Right hindlimb (tissue), 1 donor: ENCODE measurements at regions not wholly inside any gene's neighbourhood (a gene's known extent, or its start where the extent isn't known, plus 50 kb on each side); places are given as distances from the start of the nearest gene placed in this dataset.

Experiments
- DNase-seq: peaks from one replicate; pipeline ENCODE4 v3.0.0-alpha.2; 2018

DNA sequence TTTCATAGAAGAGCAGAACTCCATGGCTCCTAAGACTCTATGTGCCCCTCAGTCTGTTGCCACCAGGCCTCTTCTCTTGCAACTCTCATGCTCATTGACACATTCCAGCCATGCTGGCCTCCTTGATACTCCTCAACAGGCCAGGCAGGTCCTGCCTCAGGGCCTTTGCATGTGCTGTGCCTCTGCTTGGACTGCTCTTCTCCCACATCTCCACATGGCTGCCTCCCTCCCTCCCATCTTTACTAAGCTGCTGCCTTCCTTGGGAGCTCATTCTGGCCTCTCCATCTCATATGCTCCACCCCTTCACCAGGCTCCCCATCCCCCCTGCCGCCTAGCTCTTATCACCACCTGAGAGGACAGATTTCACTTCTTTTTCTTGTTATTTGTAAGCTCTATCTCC lies 103.8 kb upstream of the GPR26 start:
- no peak for DNase-seq

DNA sequence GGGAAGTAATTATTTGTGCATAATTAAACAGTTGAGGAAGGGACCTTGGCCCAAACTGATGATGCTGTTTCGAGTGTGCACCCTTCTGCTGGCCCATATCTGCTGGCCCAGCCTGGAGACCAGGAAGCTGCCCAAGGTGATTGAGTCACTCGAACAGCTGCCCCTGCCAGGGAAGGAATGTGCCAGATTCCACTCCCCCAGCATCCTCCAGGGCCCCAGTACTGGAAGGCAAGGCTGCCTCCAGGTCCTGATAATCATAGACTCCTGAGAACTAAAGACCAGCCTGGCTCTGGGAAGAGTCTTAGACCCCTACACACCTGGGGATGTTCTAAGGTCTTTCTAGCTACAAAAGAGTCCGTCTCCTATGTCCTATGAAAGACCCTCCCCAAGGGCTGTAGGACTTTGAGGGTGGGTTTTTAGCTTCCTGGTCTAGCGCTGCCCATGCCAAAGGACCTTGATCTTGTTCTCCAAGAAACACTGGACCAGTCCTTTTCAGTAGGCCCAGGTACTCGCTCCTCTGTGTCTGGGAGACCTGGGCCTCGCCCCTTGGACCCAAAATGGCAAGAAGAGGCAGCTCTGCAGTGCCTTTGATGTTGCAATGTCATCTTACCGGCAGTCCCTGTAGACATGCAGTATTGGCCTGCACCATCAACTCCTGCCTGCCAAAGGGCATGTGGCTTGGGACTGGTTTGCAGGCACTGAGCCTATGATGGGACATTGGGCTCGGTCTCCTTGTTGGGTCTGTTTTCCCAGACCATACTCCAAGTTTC lies 103.2 kb upstream of the GPR26 start:
- no peak for DNase-seq

DNA sequence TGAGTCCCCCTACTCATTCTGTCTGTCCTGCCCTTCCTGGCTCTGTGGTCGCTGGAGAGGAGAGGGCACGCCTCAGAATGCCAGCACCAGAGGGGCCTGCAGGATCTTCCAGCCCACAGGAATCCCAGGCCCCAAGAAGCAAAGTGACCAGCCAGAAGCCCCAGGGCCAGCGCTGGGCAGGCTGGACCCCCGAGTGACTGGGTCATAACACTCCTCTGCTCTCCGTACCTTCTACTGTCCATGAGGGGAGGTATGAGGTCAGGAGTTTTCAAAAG lies 102.6 kb upstream of the GPR26 start:
- DNase-seq, result no peak

DNA sequence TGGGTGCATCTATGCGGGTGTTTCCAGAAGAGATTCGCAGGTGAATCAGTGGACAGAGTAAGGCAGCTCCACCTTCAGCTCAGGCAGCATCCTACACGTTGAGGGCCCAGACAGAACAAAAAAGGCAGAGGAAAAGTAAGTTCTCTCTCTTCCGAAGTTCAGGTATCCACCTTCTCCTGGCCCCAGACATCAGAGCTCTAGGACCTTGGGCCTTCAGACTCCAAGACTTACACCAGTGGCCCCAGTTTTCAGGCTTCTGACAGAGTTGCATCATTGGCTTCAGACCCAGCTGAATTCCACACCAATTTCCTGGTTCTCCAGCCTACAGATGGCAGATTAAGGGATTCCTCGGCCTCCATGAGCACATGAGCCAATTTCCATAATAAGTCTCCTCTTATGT lies 102.2 kb upstream of the GPR26 start:
- DNase-seq, result no peak

DNA sequence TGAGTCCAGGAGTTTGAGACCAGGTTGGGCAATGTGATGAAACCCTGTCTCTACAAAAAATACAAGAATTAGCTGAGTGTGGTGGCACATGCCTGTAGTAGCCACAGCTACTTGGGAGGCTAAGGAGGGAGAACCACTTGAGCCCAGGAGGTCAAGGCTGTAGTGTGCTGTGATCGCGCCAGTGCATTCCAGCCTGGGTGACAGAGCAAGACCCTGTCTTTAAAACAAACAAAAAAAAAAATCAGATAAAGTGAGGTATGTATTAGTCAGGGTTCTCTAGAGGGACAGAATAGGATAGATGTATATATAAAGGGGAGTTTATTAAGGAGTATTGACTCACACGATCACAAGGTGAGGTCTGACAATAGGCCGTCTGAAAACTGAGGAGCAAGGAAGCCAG lies 101.5 kb upstream of the GPR26 start:
- DNase-seq, result no peak

DNA sequence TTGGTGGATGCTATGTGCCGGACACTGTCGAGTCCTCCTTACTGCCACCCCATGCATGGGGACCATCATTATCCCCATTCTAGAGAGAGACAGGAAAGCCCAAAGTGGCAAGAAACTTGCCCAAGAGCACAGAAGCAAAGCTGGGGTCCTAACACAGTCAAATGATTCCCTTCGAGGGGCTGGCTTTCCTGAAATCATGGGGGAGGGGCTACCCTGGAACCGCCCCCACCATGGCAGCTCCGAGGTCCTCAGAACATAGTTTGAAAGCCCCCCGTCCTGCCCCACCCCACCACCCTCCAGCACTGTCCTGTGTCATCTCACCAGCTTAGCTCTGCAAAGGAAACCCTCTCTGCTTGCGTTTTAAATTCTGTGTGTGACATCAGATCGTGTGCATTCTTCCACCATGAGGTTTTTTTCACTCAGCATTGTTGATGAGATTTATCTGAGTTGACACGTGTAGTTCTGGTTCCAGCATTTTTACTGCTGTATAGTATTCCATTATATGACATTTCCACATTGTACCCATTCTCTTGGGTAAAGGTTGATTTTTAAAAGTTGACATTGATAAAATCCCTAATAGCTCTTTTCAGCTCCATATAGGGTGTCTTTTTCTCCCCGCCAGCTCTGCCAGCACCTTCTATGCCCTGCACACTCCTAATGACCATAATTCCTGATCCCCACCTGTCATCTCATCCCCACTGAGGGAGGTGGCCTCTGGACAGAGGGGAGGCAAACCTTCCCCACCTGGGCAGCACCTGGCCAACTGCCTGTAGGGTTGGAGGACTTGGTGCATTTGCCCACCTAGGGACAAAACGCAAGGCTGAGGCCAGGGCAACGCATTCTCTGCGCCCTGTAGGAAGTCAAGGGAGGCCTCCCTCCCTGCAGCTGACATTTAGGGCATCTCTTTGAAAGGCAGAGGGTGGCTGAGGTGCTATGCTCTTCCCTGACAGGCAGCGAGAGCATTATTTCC lies 100.2 kb upstream of the GPR26 start:
- DNase-seq, result no peak

DNA sequence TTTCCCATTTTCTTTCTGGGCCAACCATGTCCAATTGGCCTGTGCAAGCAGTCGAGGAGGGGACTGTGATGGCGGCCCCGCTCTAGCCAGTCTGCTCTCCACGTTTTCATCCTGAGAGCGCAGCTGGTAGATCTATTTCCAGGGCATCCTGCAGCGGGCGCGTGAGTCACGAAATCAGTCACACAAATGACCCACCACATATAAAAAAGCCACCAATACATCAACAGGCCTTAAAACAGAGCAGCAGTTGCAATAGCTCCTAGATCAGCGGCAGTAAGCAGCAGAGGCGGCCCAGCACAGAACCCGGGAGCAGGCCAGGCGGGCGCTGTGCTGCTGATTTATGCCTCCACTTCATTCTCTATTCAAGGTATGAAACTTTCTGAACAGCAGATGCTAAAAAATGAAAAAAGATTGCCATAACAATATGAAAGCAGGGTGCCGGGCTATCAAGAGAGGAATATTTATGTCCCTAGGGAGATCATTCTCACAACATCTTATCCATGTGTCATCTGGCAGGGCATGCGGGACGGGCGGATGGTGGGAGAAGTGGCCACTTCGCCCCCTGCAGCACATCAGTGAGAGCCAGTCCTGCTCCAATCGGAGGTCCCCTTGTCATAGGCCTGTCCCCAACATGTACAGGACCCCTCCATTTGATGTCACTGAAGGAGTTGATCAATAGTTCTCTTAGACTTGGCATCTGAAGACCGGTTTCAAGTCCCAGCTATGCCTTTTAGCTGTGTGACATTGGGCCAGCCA lies 98.0 kb upstream of the GPR26 start:
- no peak for DNase-seq

DNA sequence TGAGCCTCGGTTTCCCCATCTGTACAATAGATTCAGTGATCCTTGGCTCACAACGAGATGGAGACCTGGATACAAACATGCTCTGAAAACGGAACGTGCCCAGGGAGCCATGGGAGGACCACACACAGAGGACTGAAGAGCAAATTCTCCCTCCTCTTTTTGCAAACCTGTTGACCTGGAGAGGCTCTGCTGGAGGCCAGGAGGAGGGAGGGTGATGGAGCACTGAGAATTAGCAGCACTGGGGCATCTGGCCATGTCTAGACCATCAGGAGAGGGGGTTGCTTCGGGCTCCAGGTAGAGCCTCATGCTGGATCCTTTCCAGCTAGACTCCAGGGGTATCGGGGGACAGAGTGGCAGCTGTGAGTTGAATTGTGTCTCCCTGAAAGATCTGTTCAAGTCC lies 97.4 kb upstream of the GPR26 start:
- DNase-seq, result no peak

DNA sequence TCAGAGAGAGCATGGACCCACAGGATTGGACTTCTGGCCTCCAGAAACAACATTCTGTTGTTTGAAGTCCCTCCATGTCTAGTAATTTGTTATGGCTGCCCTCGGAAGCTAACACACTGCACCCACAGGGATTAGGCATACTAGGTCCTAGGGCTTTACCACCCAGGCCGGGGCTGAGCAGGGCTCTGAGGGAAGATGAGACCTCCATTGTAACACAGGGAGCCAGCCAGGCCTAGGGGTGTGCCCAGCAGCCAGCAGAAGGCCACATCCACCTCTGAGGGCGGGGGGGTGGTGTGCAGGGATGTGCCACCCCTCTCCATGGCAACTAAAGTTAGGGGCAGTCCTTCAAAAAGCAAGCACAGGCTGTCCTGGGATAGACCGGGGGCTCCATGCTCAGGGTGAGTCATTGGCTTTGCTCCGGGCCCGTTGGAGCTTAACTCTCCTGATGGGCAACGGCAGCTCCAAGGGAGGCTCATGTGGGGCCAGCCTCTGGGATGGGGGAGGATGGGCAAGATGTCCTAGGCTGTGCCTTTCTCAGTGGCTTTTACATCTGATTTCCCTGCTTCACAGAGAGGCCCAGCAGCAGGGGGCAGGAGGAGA lies 96.6 kb upstream of the GPR26 start:
- no peak for DNase-seq

DNA sequence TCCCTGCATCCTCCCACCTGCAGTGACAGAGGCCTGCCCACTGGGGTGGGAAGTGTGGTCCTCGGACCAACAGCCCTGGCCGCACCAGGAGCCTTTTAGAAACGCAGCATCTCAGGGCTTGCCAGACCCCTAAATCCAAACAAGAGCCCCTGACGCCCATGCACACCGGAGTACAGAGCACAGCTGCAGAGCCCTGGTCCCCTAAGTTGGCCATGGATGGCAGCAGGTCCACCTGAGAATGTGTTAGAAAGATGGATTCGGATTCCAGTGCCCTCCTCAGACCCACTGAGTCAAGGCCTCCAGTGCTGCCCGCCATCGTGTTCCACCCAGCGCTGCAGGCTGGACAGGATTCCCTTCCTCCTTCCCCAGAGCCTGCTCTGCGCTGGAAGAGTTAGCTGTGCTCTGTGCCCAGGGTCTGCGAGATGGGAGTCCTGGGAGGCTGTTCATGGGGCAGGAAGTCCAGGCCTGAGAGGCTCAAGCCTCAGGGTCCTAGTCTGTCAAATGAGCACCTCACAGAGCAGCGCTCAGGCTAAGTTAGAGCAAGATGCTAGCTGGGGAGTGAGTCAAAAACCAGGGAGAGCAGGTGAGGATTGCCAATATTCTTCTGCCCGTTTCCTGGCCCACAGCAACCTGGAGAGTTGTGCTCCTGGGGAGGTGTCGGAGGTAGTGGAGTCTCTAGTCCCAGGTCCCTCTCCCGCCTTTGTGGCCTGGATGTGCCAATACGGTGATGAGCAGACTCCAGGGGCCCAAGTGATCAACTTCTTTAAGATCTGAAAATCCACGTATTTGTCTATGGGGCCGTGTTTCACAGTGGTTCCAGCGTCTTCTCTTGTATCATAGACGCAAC lies 95.9 kb upstream of the GPR26 start:
- DNase-seq, result no peak

DNA sequence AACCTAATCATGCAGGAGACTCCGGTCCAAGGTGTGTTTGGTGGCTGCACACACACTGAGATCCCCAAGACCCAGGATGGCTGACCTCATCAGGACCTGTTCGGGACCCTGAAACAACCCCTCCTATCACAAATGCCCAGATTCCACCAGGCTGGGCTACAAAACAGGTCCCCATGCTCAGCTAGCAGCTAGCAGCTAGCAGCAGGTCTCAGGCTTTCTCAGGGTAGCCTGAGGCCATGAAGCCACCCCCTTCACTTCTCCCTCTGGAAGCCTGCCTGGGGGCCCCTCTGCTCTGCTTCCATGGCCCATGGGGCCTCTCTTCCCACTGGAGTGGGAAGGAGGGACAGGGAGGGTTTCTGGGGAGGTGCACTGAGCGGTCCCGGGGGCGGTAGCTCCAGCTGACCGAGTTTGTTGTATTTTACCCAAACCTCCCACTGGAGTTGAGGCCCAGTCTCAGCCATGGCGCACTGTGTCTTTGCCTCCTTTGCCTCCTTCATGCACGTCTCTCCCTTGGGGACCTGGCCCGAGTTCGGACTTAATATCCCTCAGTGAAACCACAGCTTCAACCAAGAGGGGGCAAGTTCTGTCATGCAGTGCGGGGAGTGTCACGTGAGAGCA lies 95.1 kb upstream of the GPR26 start:
- no peak for DNase-seq

DNA sequence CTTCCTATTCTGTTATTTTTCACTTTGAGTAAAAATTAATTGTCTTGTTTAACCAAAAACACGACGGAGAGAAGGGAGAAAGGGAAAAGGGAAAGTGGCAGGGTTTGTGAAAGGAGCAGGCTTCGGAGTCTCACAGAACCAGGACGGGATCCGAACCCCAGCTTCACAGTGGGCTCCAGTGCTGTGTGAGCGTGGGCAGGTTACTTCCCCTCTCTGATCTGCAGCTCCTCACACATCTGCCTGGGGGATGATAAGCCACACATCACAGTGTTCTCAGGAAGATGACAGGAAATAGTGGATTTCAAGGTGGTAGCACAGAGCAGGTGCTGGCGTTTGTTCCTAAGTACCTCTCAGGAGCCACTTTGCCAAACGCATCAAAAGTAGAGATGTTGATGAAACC lies 94.2 kb upstream of the GPR26 start:
- no peak for DNase-seq

DNA sequence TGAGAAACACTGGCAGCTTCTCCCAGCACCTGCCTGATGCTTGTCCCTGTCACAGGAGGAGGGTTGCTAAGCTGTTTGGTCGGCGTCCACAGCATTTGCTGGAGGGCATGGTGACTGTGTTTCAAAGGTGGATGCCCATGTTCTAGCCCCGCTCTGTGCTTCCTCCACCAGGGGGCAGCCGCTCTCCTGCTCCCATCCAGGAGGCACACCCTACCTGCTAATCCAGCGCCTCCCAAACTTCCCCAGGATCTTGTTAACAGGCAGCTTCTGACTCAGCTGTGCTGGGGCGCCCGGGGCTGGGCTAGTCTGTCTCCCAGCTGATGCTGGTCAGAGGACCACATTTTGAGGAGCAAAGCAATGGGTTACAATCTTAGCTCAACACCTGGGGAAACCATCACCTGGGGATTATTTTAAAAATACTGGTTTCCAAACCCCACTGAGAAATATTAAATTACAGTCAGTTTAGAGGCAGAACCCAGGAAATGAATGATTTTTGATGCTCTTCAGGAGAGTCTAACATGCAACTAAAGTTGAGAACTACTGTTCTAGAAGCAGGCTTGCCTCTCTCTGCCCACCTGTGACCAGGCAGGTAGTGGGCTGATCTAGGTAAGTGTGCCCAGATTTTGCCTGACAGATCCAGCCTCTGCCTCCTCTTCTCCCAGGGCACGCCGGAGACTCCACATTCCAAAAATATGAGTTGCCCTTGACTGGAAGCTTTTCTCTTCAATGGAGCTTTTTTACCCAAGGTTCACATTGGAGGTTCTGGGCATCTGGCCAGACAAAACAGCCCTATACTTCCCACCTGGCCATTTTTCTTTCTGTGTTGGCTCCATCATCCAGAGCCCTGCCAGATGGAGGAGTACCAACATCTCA lies 92.7 kb upstream of the GPR26 start:
- DNase-seq, result no peak

DNA sequence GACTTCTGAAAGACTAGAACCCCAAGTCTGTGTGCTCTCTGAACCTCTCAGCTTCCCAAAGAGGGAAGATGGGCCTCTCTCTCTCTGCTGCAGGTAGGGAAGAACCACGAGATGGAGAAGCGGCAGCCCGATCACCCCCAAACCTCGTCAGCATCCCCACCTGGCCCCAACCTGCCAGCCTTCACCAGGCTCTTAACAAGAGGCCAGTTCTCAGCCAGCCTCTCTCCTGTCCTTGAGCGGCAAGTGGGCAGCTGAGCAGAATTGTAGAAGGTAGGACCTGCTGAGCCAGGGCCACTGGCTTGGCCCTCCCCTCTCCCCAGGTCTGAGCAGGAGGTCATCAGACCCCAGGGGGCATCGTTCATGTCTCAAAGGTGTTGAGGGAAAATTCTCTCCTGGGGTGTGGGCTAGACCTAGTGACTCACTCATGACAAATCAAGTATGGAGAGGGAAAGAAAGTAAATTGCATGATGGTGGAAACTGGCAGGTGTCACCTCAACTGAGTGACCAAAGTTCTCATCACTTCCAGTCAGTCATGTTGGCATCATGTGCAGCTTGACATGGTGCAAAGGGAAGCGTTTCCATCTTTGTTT lies 92.0 kb upstream of the GPR26 start:
- no peak for DNase-seq

DNA sequence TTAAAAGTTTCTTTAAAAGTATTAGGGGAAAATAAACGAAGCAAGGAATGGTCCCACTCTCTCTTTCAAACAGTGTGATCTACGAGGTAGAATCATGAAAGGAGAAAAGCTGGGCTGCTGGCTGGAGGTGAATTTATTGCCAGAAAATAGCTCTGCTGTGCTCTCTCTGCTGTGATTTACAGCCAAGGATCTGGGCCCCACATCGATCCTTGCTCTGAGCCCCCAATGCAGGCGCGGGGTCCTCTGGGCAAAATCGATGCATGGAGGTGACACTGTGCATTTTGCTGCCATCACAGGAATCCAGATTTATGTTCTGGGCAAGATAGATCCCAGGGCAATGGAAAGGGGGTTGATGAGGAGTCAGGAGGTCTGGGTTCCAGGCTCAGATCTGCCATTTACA lies 91.0 kb upstream of the GPR26 start:
- DNase-seq, result no peak

DNA sequence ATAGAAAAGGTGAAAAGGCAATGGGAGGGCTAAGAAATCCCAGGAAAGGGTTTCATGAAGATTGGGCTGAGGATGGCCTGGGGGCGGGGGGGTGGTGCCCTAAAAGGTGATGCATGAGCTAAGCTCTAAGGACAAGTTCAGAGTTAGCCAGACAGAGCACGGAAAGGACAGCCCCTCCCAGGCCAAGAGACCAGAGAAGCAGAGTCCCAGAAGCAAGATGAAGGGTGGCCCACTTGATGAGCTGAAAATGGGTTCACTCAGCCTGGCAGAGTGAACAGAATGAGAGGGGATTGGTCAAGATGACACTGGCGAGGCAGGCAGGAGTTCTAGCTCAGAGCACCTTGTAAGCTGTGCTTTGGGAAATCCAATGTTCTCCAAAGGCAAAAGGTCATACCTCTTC lies 89.4 kb upstream of the GPR26 start:
- no peak for DNase-seq

DNA sequence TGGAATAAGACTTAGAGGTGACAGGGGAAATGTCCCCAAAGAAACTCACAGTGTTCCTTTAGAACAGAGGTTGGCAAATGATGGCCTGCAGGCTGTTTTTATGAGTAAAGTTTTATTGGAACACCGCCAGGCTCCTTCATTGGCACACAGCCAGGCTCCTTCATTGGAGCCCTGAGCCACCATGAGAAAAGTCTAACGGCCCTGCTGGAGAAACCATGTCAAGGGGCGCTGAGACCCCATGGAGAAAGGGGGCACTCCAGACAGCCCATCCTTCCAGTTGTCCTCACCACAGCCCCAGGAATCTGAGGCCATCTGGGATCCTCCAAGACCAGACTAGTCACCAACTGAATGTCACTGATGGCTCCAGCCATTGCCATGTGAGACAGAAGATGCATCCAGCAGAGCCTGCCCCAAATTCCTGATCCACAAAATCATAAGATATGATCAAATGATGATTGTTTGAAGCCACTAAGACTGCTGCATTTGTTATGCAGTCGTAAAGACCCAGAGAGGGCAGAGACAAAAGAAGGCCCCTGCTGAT lies 88.2 kb upstream of the GPR26 start:
- no peak for DNase-seq

DNA sequence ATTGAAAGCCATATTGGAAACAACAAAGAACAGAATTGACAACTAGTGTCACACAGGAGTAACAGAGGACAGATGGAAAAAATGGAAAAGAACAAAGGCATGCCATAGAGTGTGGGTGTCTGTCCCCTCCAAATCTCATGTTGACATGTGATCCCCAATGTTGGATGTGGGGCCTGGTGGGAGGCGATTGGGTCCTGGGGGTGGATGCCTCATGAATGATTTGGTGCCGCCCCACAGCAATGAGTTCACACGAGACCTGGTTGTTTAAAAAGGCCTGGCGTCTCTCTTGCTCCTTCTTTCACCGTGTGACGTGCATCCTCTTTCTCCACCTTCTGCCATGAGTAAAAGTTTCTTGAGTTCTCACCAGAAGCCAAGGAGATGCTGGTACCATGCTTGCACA lies 87.4 kb upstream of the GPR26 start:
- DNase-seq, result no peak

DNA sequence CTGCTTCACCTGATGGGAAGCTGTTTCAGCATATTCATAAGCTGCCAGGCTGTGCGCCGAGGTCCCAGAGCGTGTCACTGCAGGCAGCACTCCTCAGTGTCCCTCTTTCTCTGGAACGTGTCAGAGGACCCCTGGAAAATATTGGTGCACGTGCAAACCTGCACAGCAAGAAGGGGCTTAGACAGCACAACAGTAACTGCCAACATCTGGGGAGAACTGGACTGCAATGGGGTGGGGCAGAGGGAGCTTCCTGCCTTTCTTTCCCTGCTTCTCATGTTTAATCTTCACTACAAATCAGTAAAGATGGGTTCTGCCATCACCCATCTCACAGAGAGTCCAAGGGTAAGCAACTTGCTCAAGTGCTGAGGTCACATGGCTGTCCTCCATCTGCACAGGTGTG lies 86.5 kb upstream of the GPR26 start:
- DNase-seq, result no peak

DNA sequence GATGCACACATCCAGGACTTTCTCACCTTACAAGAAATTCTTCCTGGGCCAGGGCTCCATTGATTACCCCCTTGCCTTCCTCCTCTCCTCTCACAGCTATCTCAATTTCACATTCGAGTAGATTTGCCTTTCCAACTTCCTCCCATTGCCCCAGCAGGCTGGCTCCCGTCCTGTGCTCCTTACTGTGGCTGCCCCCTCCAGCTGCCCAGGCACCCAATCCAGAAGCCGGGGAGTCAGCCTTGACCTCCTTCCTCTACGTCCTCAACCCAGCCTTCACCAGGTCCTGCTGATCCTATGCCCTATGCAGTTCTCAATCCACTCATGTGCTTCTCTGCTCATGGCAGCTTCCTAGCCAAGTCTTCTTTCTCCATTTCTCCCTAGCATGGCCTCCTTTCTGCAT lies 85.7 kb upstream of the GPR26 start:
- no peak for DNase-seq
